ENCODE measurements at regions not wholly inside any gene's neighbourhood (a gene's known extent, or its start where the extent isn't known, plus 50 kb on each side); places are given as distances from the start of the nearest gene placed in this dataset.

- TF ChIP-seq, protein P1, sequence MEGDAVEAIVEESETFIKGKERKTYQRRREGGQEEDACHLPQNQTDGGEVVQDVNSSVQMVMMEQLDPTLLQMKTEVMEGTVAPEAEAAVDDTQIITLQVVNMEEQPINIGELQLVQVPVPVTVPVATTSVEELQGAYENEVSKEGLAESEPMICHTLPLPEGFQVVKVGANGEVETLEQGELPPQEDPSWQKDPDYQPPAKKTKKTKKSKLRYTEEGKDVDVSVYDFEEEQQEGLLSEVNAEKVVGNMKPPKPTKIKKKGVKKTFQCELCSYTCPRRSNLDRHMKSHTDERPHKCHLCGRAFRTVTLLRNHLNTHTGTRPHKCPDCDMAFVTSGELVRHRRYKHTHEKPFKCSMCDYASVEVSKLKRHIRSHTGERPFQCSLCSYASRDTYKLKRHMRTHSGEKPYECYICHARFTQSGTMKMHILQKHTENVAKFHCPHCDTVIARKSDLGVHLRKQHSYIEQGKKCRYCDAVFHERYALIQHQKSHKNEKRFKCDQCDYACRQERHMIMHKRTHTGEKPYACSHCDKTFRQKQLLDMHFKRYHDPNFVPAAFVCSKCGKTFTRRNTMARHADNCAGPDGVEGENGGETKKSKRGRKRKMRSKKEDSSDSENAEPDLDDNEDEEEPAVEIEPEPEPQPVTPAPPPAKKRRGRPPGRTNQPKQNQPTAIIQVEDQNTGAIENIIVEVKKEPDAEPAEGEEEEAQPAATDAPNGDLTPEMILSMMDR (IDR thresholded peaks at IDR 0.05): no peak
- TF ChIP-seq POLR2A (IDR thresholded peaks at IDR 0.05): no peak
These were observed 2291.6 kb upstream of the WWC1 start for GRCh38 chr5:165999693-166000320.
